Small intestine (tissue), 7 donors: ENCODE measurements at regions not wholly inside any gene's neighbourhood (a gene's known extent, or its start where the extent isn't known, plus 50 kb on each side); places are given as distances from the start of the nearest gene placed in this dataset.
A peak's percentile ranks its signal among the peaks of the same experiment; 100 is the strongest.
"Not testable (repeated sequence)": the region's sequence is repeated elsewhere in the genome, so short reads cannot be mapped to it uniquely, and the experiment has no call there.

ENCODE experiments used
- DNase-seq, 2 donors: peaks; one replicate each; pipeline versions ENCODE4 v3.0.0 to v3.0.0-alpha.2; 2013
- FAIRE-seq: peaks from 2 replicates; lab custom pipeline; 2012; peaks lifted over from hg19 to GRCh38; lab: Jason Lieb, UNC
- H3K27ac ChIP-seq, 3 donors: one replicate each; pipeline ENCODE4 v1.5.1; 2013; ENCODE audit warnings: low read length in 2 of 3, mild to moderate bottlenecking in 2 of 3, control low read depth in 1 of 3, inconsistent platforms in 1 of 3, low read depth in 1 of 3, moderate library complexity in 1 of 3
- H3K27me3 ChIP-seq, 3 donors: one replicate each; pipeline ENCODE4 v1.6.1; 2013; ENCODE audit warnings: low read length in 3 of 3, inconsistent platforms in 1 of 3; ENCODE audit not compliant: control insufficient read depth in 3 of 3, insufficient read depth in 3 of 3
- H3K36me3 ChIP-seq, 3 donors: one replicate each; pipeline ENCODE4 v1.6.1; 2013; ENCODE audit warnings: low read length in 3 of 3, inconsistent platforms in 1 of 3, low read depth in 1 of 3, mild to moderate bottlenecking in 1 of 3, moderate library complexity in 1 of 3; ENCODE audit not compliant: control insufficient read depth in 3 of 3, insufficient read depth in 2 of 3
- H3K4me1 ChIP-seq, 3 donors: one replicate each; pipeline ENCODE4 v1.6.1; 2013; ENCODE audit warnings: low read length in 2 of 3, inconsistent platforms in 1 of 3, low read depth in 1 of 3, mild to moderate bottlenecking in 1 of 3, moderate library complexity in 1 of 3; ENCODE audit not compliant: control insufficient read depth in 3 of 3, insufficient read depth in 2 of 3
- H3K4me3 ChIP-seq, 3 donors: one replicate each; pipeline ENCODE4 v1.5.1; 2013; ENCODE audit warnings: low read length in 3 of 3, control low read depth in 1 of 3, inconsistent platforms in 1 of 3, low read depth in 1 of 3, mild to moderate bottlenecking in 1 of 3, moderate library complexity in 1 of 3
- H3K9me3 ChIP-seq, 2 donors: one replicate each; pipeline ENCODE4 v1.6.1; 2013; ENCODE audit warnings: low read depth in 1 of 2, low read length in 1 of 2; ENCODE audit not compliant: control insufficient read depth in 2 of 2, insufficient read depth in 1 of 2
- WGBS, 3 donors: extraction: QIAGEN DNeasy Blood & Tissue Kit; methylation state at CpG; one replicate each; pipeline ENCODE4 v1.1.7; 2013; 5-methylcytosine and 5-hydroxymethylcytosine counted together
- donor health status: healthy with polysubstance abuse.
- donor health status: control.
- donor health status: control.
- donor health status: Bipolar disorder and iron deficiency.
- donor health status: healthy.

DNA sequence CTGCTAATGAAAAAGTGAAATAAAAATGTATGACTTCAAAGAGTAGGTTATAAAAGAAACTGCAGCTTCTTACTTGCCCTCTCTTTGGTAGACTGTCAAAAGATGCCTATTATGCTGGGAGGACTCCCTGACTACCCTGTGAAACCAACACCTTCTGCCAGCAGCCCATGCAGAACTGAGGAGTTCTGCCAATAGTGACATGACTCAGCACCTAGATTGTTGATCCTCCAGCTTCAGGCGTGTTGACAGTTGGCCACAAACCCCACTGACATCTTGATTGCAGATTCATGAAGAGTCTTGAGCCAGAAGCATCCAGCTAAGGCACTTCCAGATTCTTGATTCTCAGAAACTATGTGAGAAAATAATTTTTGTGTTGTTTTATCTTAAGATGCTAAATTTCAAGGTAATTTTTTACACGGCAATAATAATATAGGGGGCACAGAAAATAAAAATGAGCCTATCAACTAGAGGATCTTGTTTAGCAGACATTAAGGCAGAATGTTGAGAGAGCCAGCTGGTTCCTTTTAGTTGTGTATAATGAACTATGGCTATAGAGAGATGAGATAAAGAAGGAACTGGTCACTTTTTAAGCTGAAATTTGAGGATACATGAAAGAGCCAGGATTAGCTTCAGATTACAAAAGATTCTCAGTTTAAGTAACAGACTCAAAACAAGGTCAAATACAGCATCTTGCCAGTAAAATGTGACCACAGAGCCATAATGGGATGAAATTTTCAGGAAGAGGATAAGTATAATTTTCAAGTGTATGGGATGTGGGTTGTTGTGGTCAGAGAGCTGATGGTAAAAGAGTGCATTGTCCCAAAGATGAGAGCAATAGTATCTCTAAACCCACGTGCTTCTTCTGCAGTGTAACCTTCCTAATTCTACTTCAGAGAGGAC, 588.7 kb upstream of the CBLB start:
- Histone ChIP-seq H3K9me3 (no peaks in the 10 kb centered on the region), H3K4me3 (no peak overlapping the region), H3K4me1 (no peaks in the 10 kb centered on the region), H3K27ac (no peak overlapping the region), H3K27me3 (no peaks in the 10 kb centered on the region), H3K36me3 (no peaks in the 10 kb centered on the region)
- FAIRE-seq (no peak), DNase-seq (no peak)
- WGBS, 3 donors: 51 to 66% (median 55%) methylated on average over 3 of the region's 3 CpGs

- H3K4me3 ChIP-seq: no peak overlapping the region
- FAIRE-seq: no peak
- WGBS, 3 donors: 85 to 90% (median 85%) methylated on average over 3 of the region's 3 CpGs
Observed at GRCh38 chr3:106458952-106459351, 590.1 kb upstream of the CBLB start.

GRCh38 chr3:106466881-106467280, 598.1 kb upstream of the CBLB start:
- DNase-seq (peak in 1 of 2 donors; percentile 12), FAIRE-seq (no peak)
- H3K27ac ChIP-seq: no peak overlapping the region
- H3K27me3 ChIP-seq: no peaks in the 10 kb centered on the region
- H3K4me1 ChIP-seq: no peaks in the 10 kb centered on the region
- no peak overlapping the region for H3K4me3 ChIP-seq
- WGBS, 3 donors: 94 to 100% (median 100%) methylated on average over 2 of the region's 2 CpGs
- peaks cover 0 to 3% of the 10 kb centered on the region in 2 donors for H3K9me3 ChIP-seq
- H3K36me3 ChIP-seq: no peaks in the 10 kb centered on the region

More at GRCh38 chr3:106458952-106459351, 590.1 kb upstream of the CBLB start:
- Histone ChIP-seq H3K4me1 (no peaks in the 10 kb centered on the region), H3K27me3 (no peaks in the 10 kb centered on the region), H3K36me3 (no peaks in the 10 kb centered on the region), H3K9me3 (no peaks in the 10 kb centered on the region), H3K27ac (no peak overlapping the region)
- no peak for DNase-seq

DNA sequence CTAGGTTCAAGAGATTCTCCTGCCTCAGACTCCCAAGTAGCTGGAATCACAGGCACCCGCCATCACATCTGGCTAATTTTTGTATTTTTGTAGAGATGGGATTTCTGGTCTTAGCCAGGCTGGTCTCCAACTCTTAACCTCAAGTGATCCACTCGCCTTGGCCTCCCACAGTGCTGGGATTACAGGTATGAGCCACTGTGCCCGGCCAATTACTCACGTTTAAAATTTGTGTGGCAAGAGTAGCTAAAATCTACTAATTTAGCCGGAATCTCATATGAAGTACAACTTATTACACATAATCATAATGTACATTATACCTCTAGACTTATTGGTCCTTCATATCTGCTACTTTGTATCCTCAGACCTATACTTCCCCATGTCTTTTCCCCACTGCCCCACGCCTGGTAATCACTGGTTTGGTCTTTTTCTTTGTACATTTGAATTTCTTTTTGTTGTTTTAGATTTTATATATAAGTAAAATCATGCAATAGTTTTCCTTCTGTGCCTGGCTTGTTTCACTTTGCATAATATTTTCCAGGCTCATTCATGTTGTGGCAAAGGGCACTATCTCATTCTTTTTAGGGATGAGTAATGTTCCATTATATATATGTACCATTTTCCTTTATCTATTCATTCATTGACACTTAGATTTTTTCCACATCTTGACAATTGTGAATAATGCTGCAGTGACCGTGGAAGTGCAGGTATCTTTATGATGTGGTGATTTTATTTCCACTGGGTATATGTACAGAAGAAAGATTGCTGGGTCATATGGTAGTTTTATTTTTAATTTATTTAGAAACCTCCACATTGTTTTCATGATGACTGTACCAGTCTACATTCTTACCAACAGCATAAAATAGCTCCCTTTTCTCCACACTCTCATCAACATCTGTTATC, 605.0 kb upstream of the CBLB start:
- Histone ChIP-seq H3K27me3 (no peaks in the 10 kb centered on the region), H3K27ac (no peak overlapping the region), H3K4me1 (no peaks in the 10 kb centered on the region), H3K9me3 (peaks cover 0 to 3% of the 10 kb centered on the region in 2 donors), H3K36me3 (no peaks in the 10 kb centered on the region), H3K4me3 (no peak overlapping the region)
- 85 to 89% (median 87%) methylated on average over 7 of the region's 7 CpGs for WGBS, 3 donors
- FAIRE-seq (no peak), DNase-seq (no peak)

DNA sequence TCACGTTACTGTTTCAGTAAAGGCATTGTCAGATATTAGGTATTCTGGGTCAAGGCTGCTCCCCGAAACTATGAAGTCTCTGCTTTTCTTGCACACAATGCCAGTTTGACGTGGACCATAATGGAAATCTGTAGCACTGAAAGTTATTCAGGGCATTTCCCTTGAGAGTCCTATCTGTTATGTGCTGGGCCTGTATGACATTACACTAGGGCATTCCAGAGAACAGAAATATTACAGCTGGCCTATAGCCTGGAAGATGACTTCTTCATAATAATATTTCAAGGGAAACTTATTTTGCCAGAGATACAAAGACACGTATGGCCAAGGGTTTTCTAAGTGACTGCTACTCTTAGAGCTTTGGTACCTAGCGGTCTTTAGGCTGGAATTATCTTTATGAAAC, 613.6 kb upstream of the CBLB start:
- Histone ChIP-seq H3K36me3 (no peaks in the 10 kb centered on the region), H3K4me3 (no peak overlapping the region), H3K4me1 (no peaks in the 10 kb centered on the region), H3K27ac (no peak overlapping the region), H3K9me3 (peaks cover 0 to 17% of the 10 kb centered on the region in 2 donors), H3K27me3 (no peaks in the 10 kb centered on the region)
- FAIRE-seq (no peak), DNase-seq (no peak)
- 78 to 92% (median 88%) methylated on average over 5 of the region's 5 CpGs for WGBS, 3 donors

DNA sequence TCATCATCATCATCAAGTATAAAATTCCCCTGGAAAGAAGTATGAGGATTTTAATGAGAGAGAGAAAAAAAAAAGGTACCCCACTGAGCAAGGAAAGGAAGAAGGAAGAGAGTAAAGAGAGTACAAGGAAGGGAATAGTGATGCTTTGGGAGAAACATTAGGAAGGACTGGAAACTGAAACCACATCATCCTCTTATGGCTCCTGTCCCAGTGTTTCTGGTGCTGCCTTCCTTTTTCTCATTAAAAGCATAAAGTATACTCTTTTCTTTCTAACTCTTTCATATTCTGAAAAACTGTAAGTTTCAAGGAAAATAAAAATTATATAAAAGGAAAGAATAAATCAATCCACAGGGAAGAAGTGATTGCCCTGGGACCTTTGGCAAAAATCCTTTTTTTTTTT, 616.4 kb upstream of the CBLB start:
- Histone ChIP-seq H3K9me3 (peaks cover 0 to 4% of the 10 kb centered on the region in 2 donors), H3K4me1 (no peaks in the 10 kb centered on the region), H3K4me3 (no peak overlapping the region), H3K27me3 (no peaks in the 10 kb centered on the region), H3K27ac (no peak overlapping the region), H3K36me3 (no peaks in the 10 kb centered on the region)
- DNase-seq (no peak), FAIRE-seq (no peak)

DNA sequence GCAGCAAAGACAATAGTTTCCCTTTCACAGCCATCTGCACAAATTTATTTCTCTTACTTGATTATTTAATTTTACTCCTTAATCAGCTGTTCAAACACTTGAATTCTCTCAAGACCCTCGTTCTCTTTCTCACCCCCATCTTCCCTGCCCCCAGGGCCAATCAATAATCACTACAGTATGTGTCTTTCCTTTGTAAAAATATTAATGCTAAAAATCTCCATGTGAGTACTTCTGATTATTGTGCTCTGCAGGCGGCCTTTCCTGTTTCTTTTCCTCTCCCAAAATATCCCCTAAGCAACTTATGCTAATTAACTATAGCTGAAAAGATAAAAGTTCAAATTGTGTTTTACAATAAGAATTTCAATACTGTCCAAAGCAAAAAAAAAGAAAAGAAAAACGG, 617.0 kb upstream of the CBLB start:
- Histone ChIP-seq H3K4me3 (no peak overlapping the region), H3K4me1 (no peaks in the 10 kb centered on the region), H3K9me3 (peaks cover 0 to 2% of the 10 kb centered on the region in 2 donors), H3K27me3 (no peaks in the 10 kb centered on the region), H3K36me3 (no peaks in the 10 kb centered on the region), H3K27ac (no peak overlapping the region)
- no peak for DNase-seq
- 58 to 65% (median 58%) methylated on average over 3 of the region's 3 CpGs for WGBS, 3 donors
- no peak for FAIRE-seq

GRCh38 chr3:106486945-106487639, 618.3 kb upstream of the CBLB start:
- not testable (repeated sequence) for H3K27ac ChIP-seq, DNase-seq, H3K4me1 ChIP-seq, H3K27me3 ChIP-seq, FAIRE-seq, H3K36me3 ChIP-seq, H3K9me3 ChIP-seq, H3K4me3 ChIP-seq
- 94 to 96% (median 95%) methylated on average over 19 of the region's 19 CpGs for WGBS, 3 donors
